HEK293 (cell line): ENCODE measurements at regions not wholly inside any gene's neighbourhood (a gene's known extent, or its start where the extent isn't known, plus 50 kb on each side); places are given as distances from the start of the nearest gene placed in this dataset.

Source experiments
- ZBTB1 ChIP-seq: fragments of 450-650 bp; formaldehyde crosslinking; IDR thresholded peaks from 2 replicates; pipeline ENCODE4 v1.5.1; 2016; ENCODE audit warnings: missing biosample characterization, missing genetic modification characterization
- ZNF121 ChIP-seq: fragments of 450-650 bp; formaldehyde crosslinking; IDR thresholded peaks from 2 replicates; pipeline ENCODE4 v1.5.1; 2016; ENCODE audit warnings: missing biosample characterization, missing genetic modification characterization
- ZNF23 ChIP-seq: fragments of 450-650 bp; formaldehyde crosslinking; IDR thresholded peaks from 2 replicates; pipeline ENCODE4 v1.5.1; 2016; ENCODE audit warnings: missing biosample characterization, missing genetic modification characterization, borderline replicate concordance
- ZNF404 ChIP-seq: fragments of 450-650 bp; formaldehyde crosslinking; IDR thresholded peaks from 2 replicates; pipeline ENCODE4 v1.5.1; 2017; ENCODE audit warnings: missing biosample characterization, missing genetic modification characterization
- ZNF501 ChIP-seq: fragments of 450-650 bp; formaldehyde crosslinking; IDR thresholded peaks from 2 replicates; pipeline ENCODE4 v1.5.1; 2016; ENCODE audit warnings: missing biosample characterization, missing genetic modification characterization
- ZNF571 ChIP-seq: fragments of 450-650 bp; formaldehyde crosslinking; IDR thresholded peaks from 2 replicates; pipeline ENCODE4 v1.5.0; 2017; ENCODE audit warnings: missing biosample characterization, missing genetic modification characterization
- TF ChIP-seq, protein P1 (sequence below): fragments of 450-650 bp; formaldehyde crosslinking; IDR thresholded peaks from 2 replicates; pipeline ENCODE4 v1.5.1; 2016; ENCODE audit warnings: missing biosample characterization, missing genetic modification characterization
- TF ChIP-seq, protein P2 (sequence below): fragments of 450-650 bp; formaldehyde crosslinking; IDR thresholded peaks from 2 replicates; pipeline ENCODE4 v1.5.1; 2016; ENCODE audit warnings: missing biosample characterization, missing genetic modification characterization
- TF ChIP-seq, protein P3 (sequence below): fragments of 450-650 bp; formaldehyde crosslinking; IDR thresholded peaks from 2 replicates; pipeline ENCODE4 v1.5.1; 2016; ENCODE audit warnings: missing biosample characterization, missing genetic modification characterization
- TF ChIP-seq, protein P4 (sequence below): fragments of 450-650 bp; formaldehyde crosslinking; IDR thresholded peaks from 2 replicates; pipeline ENCODE4 v1.5.1; 2016; ENCODE audit warnings: missing biosample characterization, missing genetic modification characterization
- TF ChIP-seq, protein P5 (sequence below): fragments of 450-650 bp; formaldehyde crosslinking; IDR thresholded peaks from 2 replicates; pipeline ENCODE4 v1.5.1; 2016; ENCODE audit warnings: missing biosample characterization, missing genetic modification characterization

DNA sequence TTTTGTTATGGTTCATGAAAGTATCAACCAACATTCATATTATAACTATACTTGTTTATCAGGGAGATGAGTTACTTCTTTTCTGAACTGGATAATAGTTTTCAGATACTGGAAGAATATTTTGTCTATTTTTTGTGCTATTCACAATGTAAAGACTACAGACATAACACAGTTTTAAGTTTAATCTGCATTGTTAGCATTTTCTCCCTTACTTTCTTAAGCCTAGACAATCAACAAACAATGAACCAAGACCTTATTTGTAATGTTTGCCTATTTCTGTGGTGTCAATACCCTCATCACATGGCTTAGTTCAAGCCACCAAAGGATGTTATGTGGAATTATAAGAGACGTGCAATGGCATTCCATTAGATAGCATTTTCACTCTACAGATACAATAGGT lies 119.5 kb downstream of the CAVIN4 start:
- TF ChIP-seq ZNF571 (tag by site-specific recombination) (no peak), ZBTB1 (tag by site-specific recombination) (no peak), ZNF501 (tag by site-specific recombination) (no peak), ZNF121 (tag by site-specific recombination) (no peak), ZNF23 (tag by site-specific recombination) (no peak), ZNF404 (tag by site-specific recombination) (no peak)
- TF ChIP-seq, protein P1, sequence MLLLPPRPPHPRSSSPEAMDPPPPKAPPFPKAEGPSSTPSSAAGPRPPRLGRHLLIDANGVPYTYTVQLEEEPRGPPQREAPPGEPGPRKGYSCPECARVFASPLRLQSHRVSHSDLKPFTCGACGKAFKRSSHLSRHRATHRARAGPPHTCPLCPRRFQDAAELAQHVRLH (tag by site-specific recombination): no peak
- TF ChIP-seq, protein P2, sequence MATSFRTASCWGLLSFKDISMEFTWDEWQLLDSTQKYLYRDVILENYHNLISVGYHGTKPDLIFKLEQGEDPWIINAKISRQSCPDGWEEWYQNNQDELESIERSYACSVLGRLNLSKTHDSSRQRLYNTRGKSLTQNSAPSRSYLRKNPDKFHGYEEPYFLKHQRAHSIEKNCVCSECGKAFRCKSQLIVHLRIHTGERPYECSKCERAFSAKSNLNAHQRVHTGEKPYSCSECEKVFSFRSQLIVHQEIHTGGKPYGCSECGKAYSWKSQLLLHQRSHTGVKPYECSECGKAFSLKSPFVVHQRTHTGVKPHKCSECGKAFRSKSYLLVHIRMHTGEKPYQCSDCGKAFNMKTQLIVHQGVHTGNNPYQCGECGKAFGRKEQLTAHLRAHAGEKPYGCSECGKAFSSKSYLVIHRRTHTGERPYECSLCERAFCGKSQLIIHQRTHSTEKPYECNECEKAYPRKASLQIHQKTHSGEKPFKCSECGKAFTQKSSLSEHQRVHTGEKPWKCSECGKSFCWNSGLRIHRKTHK (tag by site-specific recombination): no peak
- TF ChIP-seq, protein P3, sequence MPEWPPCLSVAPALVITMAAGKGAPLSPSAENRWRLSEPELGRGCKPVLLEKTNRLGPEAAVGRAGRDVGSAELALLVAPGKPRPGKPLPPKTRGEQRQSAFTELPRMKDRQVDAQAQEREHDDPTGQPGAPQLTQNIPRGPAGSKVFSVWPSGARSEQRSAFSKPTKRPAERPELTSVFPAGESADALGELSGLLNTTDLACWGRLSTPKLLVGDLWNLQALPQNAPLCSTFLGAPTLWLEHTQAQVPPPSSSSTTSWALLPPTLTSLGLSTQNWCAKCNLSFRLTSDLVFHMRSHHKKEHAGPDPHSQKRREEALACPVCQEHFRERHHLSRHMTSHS (tag by site-specific recombination): no peak
- TF ChIP-seq, protein P4, sequence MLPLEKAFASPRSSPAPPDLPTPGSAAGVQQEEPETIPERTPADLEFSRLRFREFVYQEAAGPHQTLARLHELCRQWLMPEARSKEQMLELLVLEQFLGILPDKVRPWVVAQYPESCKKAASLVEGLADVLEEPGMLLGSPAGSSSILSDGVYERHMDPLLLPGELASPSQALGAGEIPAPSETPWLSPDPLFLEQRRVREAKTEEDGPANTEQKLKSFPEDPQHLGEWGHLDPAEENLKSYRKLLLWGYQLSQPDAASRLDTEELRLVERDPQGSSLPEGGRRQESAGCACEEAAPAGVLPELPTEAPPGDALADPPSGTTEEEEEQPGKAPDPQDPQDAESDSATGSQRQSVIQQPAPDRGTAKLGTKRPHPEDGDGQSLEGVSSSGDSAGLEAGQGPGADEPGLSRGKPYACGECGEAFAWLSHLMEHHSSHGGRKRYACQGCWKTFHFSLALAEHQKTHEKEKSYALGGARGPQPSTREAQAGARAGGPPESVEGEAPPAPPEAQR (tag by site-specific recombination): no peak
- TF ChIP-seq, protein P5, sequence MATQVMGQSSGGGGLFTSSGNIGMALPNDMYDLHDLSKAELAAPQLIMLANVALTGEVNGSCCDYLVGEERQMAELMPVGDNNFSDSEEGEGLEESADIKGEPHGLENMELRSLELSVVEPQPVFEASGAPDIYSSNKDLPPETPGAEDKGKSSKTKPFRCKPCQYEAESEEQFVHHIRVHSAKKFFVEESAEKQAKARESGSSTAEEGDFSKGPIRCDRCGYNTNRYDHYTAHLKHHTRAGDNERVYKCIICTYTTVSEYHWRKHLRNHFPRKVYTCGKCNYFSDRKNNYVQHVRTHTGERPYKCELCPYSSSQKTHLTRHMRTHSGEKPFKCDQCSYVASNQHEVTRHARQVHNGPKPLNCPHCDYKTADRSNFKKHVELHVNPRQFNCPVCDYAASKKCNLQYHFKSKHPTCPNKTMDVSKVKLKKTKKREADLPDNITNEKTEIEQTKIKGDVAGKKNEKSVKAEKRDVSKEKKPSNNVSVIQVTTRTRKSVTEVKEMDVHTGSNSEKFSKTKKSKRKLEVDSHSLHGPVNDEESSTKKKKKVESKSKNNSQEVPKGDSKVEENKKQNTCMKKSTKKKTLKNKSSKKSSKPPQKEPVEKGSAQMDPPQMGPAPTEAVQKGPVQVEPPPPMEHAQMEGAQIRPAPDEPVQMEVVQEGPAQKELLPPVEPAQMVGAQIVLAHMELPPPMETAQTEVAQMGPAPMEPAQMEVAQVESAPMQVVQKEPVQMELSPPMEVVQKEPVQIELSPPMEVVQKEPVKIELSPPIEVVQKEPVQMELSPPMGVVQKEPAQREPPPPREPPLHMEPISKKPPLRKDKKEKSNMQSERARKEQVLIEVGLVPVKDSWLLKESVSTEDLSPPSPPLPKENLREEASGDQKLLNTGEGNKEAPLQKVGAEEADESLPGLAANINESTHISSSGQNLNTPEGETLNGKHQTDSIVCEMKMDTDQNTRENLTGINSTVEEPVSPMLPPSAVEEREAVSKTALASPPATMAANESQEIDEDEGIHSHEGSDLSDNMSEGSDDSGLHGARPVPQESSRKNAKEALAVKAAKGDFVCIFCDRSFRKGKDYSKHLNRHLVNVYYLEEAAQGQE (tag by site-specific recombination): no peak
